Panc1 (cell line): ENCODE measurements at regions not wholly inside any gene's neighbourhood (a gene's known extent, or its start where the extent isn't known, plus 50 kb on each side); places are given as distances from the start of the nearest gene placed in this dataset.

Experiments
- ATAC-seq: fragments of 200-7000 bp; cut with Tn5 transposase; 2 replicates; pipeline ENCODE4 v1.9.1; 2020; ENCODE audit warnings: mild to moderate bottlenecking, moderate library complexity
- BruUV-seq: library from RNA; stranded (reverse); fragments of 400-500 nt; replicated peaks from 2 replicates; lab custom pipeline; 2021; lab: Mats Ljungman, UMichigan
- CTCF ChIA-PET: fragments of 300-600 bp; sonication (Branson Sonifier 250); formaldehyde crosslinking; loops from one replicate; lab custom pipeline; 2022; ENCODE audit warnings: antibody characterized with exemption; lab: Charles Lee
- POLR2A ChIA-PET: fragments of 300-600 bp; sonication (Branson Sonifier 250); formaldehyde crosslinking; loops from one replicate; lab custom pipeline; 2022; ENCODE audit warnings: antibody characterized with exemption; lab: Charles Lee
- DNase-seq: peaks from one replicate; pipeline ENCODE4 v3.0.0-alpha.2; 2010; ENCODE audit warnings: low read depth, low spot score
- H3K27ac ChIP-seq: 2 replicates; pipeline ENCODE4 v1.5.1; 2011; ENCODE audit warnings: mild to moderate bottlenecking, low read length, inconsistent platforms
- H3K27me3 ChIP-seq: fragments of 200-500 bp; sonication (Bioruptor generic); 2 replicates; pipeline ENCODE4 v1.6.0; 2014; ENCODE audit warnings: low read length, inconsistent platforms; ENCODE audit not compliant: control insufficient read depth, insufficient read depth
- H3K36me3 ChIP-seq: fragments of 200-500 bp; sonication (Bioruptor generic); 2 replicates; pipeline ENCODE4 v1.5.1; 2014; ENCODE audit warnings: inconsistent platforms, mild to moderate bottlenecking, low read length, moderate library complexity; ENCODE audit not compliant: control insufficient read depth, insufficient read depth
- H3K4me1 ChIP-seq: 2 replicates; pipeline ENCODE4 v1.5.1; 2011; ENCODE audit warnings: inconsistent platforms, mild to moderate bottlenecking, low read length, moderate library complexity; ENCODE audit not compliant: control insufficient read depth, insufficient read depth
- H3K4me3 ChIP-seq, 2 experiments: 2 replicates each; pipeline ENCODE4 v1.5.1; 2011 to 2012; ENCODE audit warnings: low read depth in 2 of 2, low read length in 2 of 2, mild to moderate bottlenecking in 2 of 2, inconsistent platforms in 1 of 2, moderate library complexity in 1 of 2
- H3K9me3 ChIP-seq: fragments of 200-500 bp; sonication (Bioruptor generic); 2 replicates; pipeline ENCODE4 v1.5.1; 2014; ENCODE audit warnings: low read depth, mild to moderate bottlenecking, inconsistent platforms, low read length, moderate library complexity; ENCODE audit not compliant: control insufficient read depth, insufficient read depth
- POLR2AphosphoS5 ChIP-seq: IDR thresholded peaks from 2 replicates; pipeline ENCODE4 v1.6.1; 2012; ENCODE audit warnings: mild to moderate bottlenecking, low read depth, low read length, moderate library complexity
- SIN3A ChIP-seq: IDR thresholded peaks from 2 replicates; pipeline ENCODE4 v1.6.1; 2012; ENCODE audit warnings: low read depth, mild to moderate bottlenecking, low read length, moderate library complexity, borderline replicate concordance; ENCODE audit not compliant: insufficient read depth
- TCF7L2 ChIP-seq: IDR thresholded peaks from 2 replicates; pipeline ENCODE4 v1.6.1; 2011; ENCODE audit warnings: mild to moderate bottlenecking, low read depth, low read length, inconsistent platforms
- in situ Hi-C: cut with HindIII; loops from 2 replicates; pipeline ENCODE4 v1.10.0; 2016; ENCODE audit warnings: low sequenced_read_pairs, low pct_unique_long_range_greater_than_20kb
- intact Hi-C: fragments of 100-400 bp; cut with micrococcal nuclease; formaldehyde crosslinking; loops from one replicate; pipeline ENCODE4 v1.10.0; 2022; ENCODE audit not compliant: unreplicated experiment
- TF ChIP-seq, protein P1 (sequence below), 2 experiments: IDR thresholded peaks; 2 replicates each; pipeline ENCODE4 v1.6.1; 2011 to 2012; ENCODE audit warnings: low read depth in 2 of 2, control low read depth in 1 of 2, low read length in 1 of 2, mild to moderate bottlenecking in 1 of 2, moderate library complexity in 1 of 2; ENCODE audit not compliant: insufficient read depth in 1 of 2
- TF ChIP-seq, protein P2 (sequence below): fragments of 450-650 bp; IDR thresholded peaks from 2 replicates; pipeline ENCODE4 v1.5.1; 2017; ENCODE audit warnings: mild to moderate bottlenecking

DNA sequence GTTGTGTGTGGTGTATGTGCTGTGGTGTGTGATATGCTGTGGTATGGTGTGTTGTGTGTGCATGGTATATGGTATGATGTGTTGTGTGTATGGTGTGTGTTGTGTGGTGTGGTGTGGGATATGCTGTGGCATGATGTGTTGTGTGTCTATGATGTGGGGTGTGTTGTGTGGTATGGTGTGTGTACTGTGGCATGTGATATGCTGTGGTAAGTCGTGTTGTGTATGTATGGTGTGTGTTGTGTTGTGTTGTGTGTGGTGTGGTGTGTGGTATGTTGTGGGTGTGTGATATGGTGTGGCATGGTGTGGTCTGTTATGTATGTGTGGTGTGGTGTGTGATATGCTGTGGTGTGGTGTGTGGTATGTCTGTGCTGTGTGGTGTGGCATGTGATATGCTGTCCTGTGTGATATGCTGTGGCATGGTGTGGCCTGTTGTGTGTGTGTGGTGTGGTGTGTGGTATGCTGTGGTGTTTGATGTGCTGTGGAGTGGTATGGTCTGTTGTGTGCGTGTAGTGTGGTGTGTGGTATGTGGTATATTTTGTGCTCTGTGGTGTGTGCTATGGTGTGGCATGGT, 318.0 kb downstream of the PTPRU start:
- H3K4me3 ChIP-seq, result no peak overlapping the region
- H3K9me3 ChIP-seq, result no peaks in the 10 kb centered on the region
- ChIA-PET POLR2A (no interaction called here), CTCF (no interaction called here)
- intact Hi-C loops (no loop called here), in situ Hi-C loops (no loop called here)
- TF ChIP-seq, protein P1, sequence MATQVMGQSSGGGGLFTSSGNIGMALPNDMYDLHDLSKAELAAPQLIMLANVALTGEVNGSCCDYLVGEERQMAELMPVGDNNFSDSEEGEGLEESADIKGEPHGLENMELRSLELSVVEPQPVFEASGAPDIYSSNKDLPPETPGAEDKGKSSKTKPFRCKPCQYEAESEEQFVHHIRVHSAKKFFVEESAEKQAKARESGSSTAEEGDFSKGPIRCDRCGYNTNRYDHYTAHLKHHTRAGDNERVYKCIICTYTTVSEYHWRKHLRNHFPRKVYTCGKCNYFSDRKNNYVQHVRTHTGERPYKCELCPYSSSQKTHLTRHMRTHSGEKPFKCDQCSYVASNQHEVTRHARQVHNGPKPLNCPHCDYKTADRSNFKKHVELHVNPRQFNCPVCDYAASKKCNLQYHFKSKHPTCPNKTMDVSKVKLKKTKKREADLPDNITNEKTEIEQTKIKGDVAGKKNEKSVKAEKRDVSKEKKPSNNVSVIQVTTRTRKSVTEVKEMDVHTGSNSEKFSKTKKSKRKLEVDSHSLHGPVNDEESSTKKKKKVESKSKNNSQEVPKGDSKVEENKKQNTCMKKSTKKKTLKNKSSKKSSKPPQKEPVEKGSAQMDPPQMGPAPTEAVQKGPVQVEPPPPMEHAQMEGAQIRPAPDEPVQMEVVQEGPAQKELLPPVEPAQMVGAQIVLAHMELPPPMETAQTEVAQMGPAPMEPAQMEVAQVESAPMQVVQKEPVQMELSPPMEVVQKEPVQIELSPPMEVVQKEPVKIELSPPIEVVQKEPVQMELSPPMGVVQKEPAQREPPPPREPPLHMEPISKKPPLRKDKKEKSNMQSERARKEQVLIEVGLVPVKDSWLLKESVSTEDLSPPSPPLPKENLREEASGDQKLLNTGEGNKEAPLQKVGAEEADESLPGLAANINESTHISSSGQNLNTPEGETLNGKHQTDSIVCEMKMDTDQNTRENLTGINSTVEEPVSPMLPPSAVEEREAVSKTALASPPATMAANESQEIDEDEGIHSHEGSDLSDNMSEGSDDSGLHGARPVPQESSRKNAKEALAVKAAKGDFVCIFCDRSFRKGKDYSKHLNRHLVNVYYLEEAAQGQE (IDR thresholded peaks at IDR 0.05; ENCODE audit: insufficient read depth in 1 of 2, low read depth in 2 of 2, low read length in 1 of 2), result no peak
- no peak for TF ChIP-seq SIN3A
- TF ChIP-seq, protein P2, sequence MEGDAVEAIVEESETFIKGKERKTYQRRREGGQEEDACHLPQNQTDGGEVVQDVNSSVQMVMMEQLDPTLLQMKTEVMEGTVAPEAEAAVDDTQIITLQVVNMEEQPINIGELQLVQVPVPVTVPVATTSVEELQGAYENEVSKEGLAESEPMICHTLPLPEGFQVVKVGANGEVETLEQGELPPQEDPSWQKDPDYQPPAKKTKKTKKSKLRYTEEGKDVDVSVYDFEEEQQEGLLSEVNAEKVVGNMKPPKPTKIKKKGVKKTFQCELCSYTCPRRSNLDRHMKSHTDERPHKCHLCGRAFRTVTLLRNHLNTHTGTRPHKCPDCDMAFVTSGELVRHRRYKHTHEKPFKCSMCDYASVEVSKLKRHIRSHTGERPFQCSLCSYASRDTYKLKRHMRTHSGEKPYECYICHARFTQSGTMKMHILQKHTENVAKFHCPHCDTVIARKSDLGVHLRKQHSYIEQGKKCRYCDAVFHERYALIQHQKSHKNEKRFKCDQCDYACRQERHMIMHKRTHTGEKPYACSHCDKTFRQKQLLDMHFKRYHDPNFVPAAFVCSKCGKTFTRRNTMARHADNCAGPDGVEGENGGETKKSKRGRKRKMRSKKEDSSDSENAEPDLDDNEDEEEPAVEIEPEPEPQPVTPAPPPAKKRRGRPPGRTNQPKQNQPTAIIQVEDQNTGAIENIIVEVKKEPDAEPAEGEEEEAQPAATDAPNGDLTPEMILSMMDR, result no peak
- TF ChIP-seq POLR2AphosphoS5, result no peak
- TF ChIP-seq TCF7L2, result no peak
- no peaks in the 10 kb centered on the region for H3K4me1 ChIP-seq
- ATAC-seq (no peak), DNase-seq (no peak)
- H3K27ac ChIP-seq, result no peak overlapping the region
- no peaks in the 10 kb centered on the region for H3K36me3 ChIP-seq
- BruUV-seq, result no TSS peak
- no peaks in the 10 kb centered on the region for H3K27me3 ChIP-seq

DNA sequence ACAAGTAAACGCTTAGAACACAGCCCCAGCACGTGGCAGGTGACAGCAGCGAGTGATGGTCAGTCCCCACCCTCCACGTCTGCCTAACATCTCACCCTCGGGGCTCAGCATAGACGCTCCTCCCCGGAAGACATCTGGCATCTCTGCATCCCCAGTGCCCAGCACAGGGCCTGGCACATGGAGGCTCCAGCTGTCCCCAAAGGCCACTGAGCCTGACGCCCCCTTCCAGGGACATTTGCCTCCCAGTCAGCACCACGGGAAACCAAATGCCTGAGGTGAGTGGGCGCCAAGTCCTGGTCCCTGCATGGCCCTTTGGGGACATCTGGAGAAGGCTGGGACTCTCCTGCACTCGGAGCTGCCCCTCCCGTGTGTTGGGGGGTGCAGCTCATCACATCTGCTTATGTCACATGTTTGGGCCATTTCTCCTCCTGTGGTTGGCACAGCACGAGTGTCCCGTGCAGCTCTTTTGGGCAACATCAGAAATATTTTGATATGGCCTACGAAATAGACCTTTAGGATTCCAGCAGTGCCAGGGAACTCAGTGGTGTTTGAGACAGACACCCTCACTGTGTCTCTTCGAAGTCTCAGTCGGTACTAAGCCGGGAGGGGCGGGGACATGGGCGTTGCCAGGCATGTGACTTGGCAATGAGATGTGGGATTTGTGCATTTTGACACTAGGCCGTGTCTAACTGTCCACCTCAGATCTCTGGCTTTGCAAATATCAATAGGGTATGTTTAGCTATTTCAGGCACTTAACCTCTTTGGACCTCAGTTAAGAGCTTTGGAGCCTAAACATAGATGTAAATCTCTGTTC, 315.0 kb downstream of the PTPRU start:
- no TSS peak for BruUV-seq
- POLR2A ChIA-PET, result no interaction called here
- intact Hi-C loops, result no loop called here

More for the DNA sequence above, 315.0 kb downstream of the PTPRU start:
- in situ Hi-C loops, result no loop called here
- TF ChIP-seq, protein P2, result no peak
- no peak for TF ChIP-seq POLR2AphosphoS5
- TF ChIP-seq, protein P1 (IDR thresholded peaks at IDR 0.05; ENCODE audit: insufficient read depth in 1 of 2, low read depth in 2 of 2, low read length in 1 of 2), result no peak
- no peak for TF ChIP-seq SIN3A
- no peak for TF ChIP-seq TCF7L2
- no peaks in the 10 kb centered on the region for H3K27me3 ChIP-seq
- no peaks in the 10 kb centered on the region for H3K4me1 ChIP-seq
- no peak for ATAC-seq
- CTCF ChIA-PET, result no interaction called here
- H3K36me3 ChIP-seq, result no peaks in the 10 kb centered on the region
- H3K27ac ChIP-seq, result no peak overlapping the region
- no peaks in the 10 kb centered on the region for H3K9me3 ChIP-seq
- H3K4me3 ChIP-seq, result no peak overlapping the region
- DNase-seq, result no peak
